ENCODE measurements at regions not wholly inside any gene's neighbourhood (a gene's known extent, or its start where the extent isn't known, plus 50 kb on each side); places are given as distances from the start of the nearest gene placed in this dataset.

DNA sequence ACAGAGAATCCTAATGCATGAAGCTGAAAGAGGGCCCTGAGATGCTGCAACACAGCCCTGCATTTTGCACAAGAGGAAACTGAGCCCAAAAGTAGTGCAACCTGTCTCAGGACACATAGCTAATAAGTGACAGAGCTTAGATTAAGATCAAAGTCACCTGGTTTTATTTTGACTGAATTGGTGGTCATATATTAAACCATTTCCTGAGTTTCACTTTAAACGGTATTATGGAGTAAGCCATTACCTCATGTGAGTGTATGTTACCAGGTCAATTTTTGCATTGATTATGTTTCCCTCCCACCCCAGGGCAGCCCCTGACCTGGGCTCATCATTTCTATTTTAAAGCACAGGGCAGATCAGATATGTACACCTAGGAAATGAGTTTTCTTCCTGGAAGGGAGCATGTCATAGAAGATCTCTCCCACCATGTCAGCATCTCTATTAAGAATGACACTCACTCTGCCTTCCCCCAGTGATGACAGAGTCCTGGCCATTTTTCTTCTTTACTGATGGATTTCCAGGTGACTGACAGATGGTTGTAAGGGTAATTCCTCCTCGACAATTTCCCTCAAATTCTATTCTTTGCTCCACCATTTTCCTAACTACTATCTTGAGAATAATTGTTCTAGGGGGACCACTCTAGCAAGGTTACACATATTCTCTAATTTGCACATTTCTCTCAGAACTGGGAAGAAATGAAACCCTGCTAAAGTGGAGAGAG is 441.3 kb upstream of the SLC14A2 start:
- TF ChIP-seq, protein P1, sequence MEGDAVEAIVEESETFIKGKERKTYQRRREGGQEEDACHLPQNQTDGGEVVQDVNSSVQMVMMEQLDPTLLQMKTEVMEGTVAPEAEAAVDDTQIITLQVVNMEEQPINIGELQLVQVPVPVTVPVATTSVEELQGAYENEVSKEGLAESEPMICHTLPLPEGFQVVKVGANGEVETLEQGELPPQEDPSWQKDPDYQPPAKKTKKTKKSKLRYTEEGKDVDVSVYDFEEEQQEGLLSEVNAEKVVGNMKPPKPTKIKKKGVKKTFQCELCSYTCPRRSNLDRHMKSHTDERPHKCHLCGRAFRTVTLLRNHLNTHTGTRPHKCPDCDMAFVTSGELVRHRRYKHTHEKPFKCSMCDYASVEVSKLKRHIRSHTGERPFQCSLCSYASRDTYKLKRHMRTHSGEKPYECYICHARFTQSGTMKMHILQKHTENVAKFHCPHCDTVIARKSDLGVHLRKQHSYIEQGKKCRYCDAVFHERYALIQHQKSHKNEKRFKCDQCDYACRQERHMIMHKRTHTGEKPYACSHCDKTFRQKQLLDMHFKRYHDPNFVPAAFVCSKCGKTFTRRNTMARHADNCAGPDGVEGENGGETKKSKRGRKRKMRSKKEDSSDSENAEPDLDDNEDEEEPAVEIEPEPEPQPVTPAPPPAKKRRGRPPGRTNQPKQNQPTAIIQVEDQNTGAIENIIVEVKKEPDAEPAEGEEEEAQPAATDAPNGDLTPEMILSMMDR (conservative IDR thresholded peaks at IDR 0.05; ENCODE audit: low read depth in 2 of 2): no peak
- TF ChIP-seq, protein P2, sequence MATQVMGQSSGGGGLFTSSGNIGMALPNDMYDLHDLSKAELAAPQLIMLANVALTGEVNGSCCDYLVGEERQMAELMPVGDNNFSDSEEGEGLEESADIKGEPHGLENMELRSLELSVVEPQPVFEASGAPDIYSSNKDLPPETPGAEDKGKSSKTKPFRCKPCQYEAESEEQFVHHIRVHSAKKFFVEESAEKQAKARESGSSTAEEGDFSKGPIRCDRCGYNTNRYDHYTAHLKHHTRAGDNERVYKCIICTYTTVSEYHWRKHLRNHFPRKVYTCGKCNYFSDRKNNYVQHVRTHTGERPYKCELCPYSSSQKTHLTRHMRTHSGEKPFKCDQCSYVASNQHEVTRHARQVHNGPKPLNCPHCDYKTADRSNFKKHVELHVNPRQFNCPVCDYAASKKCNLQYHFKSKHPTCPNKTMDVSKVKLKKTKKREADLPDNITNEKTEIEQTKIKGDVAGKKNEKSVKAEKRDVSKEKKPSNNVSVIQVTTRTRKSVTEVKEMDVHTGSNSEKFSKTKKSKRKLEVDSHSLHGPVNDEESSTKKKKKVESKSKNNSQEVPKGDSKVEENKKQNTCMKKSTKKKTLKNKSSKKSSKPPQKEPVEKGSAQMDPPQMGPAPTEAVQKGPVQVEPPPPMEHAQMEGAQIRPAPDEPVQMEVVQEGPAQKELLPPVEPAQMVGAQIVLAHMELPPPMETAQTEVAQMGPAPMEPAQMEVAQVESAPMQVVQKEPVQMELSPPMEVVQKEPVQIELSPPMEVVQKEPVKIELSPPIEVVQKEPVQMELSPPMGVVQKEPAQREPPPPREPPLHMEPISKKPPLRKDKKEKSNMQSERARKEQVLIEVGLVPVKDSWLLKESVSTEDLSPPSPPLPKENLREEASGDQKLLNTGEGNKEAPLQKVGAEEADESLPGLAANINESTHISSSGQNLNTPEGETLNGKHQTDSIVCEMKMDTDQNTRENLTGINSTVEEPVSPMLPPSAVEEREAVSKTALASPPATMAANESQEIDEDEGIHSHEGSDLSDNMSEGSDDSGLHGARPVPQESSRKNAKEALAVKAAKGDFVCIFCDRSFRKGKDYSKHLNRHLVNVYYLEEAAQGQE (IDR thresholded peaks at IDR 0.05; ENCODE audit: unreplicated experiment): no peak
- TF ChIP-seq POLR2AphosphoS5 (IDR thresholded peaks at IDR 0.05; ENCODE audit: low read depth) (no peak), EZH2 (IDR thresholded peaks at IDR 0.05; ENCODE audit: low read depth, unreplicated experiment) (no peak), EZH2phosphoT487 (IDR thresholded peaks at IDR 0.05; ENCODE audit: unreplicated experiment) (no peak), JUNB (IDR thresholded peaks at IDR 0.05; ENCODE audit: unreplicated experiment) (no peak), ZNF114 (CRISPR knock-in tag; IDR thresholded peaks at IDR 0.05) (no peak), CREB1 (CRISPR knock-in tag; IDR thresholded peaks at IDR 0.05; ENCODE audit: low read depth) (no peak), STAT1 (IDR thresholded peaks at IDR 0.05; ENCODE audit: unreplicated experiment) (no peak), ZNF331 (CRISPR knock-in tag; IDR thresholded peaks at IDR 0.05; ENCODE audit: low read depth) (no peak)
